ENCODE measurements at regions not wholly inside any gene's neighbourhood (a gene's known extent, or its start where the extent isn't known, plus 50 kb on each side); places are given as distances from the start of the nearest gene placed in this dataset.

- DNase-seq: no peak
Observed at GRCh38 chr6:23045280-23045679, 475.9 kb downstream of the HDGFL1 start.

DNA sequence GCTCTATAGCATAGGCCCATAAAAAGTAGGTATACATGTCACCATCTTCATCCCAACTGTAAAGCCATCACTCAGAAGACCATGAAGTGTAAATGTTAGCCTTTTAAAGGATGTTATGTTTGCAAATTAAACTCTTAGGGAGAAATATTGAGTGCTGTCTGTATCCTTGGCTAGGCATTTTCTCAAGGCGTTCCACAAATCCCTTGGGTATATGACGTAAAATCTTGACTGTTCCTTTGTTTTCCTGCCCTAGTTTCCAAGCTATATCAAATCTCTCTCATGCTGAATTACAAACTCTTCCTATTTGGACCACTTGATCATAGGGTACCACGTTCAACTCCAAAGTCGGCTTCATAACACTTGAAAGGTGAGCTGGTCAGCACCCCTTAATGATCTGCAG, 486.2 kb downstream of the HDGFL1 start:
- DNase-seq: no peak

DNA sequence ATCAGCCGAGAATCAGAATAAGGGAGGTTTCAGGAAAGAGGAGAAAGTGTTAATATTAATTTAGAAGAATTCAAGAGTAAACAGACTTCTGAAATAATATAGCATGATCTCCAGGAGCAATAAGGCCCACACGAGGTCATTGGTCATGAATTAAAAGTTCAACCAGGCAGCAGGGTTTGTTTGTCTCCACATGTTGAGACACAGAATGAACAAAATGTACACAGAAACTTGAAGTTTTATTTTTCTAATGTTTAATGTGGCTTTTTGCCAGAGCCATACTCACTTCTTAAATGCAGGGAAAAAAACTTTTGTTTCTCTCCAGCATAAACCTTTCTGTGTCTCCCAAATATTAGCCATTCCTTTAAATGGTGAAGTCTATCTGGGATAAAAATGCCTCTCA, 504.5 kb downstream of the HDGFL1 start:
- DNase-seq: no peak

DNA sequence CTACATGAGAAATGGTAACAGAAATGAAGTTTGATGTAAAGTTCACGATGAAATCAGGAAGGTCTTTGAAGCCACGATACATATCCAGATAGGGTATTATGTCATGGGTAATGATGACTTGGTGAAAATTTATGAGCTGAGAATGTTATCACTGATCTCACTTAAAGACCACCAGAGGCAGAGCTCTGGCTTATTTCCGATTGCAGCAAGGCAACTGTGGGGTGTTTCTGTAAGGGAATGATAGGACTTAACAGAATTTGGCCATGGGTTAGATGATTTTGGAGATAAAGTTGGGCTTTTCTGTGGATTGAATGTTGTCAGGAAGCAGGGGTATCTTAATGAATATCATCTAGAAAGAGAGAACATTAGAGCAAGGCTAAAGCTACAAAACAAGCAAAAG, 508.4 kb downstream of the HDGFL1 start:
- DNase-seq: no peak

GRCh38 chr6:23081701-23082100, 512.3 kb downstream of the HDGFL1 start:
- DNase-seq: no peak

DNA sequence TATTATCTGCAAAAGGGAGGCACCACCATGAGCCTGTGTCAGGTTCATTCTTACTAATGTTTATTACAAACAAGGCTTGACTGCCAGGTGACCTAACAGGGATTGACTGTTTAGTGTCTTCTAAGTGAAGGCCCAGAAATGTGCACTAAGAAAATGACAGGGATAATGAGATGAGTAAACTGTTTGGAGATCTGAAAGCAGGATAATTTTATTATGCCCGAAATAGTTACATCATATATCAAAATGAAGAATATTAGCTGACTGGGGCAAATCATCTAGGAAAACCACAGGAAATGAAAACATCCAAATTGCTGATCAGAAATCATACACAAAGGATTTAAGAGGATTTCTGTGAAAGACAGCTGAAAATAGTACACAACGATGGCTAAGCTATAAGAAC, 516.7 kb downstream of the HDGFL1 start:
- DNase-seq: no peak

DNA sequence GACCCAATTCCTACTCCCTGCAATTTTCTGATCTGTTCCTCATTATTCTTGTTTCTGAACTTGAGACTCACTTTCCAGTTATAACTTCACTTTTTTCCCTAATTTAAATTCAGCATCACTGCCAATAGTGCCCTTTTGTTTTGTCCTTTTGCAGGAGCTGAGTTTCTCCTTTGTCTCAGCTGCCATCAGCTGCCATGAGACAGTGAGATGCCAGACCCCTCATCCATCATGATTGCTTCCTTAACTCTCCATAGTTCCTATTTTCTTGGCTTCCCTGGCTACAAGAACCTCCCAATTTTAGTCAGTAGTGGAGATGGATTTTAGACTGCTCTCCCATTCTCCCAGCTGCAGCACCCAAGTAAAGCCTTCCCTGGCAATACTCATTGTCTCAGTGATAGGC, 518.1 kb downstream of the HDGFL1 start:
- DNase-seq: no peak

GRCh38 chr6:23088761-23089160, 519.4 kb downstream of the HDGFL1 start:
- DNase-seq: no peak

DNA sequence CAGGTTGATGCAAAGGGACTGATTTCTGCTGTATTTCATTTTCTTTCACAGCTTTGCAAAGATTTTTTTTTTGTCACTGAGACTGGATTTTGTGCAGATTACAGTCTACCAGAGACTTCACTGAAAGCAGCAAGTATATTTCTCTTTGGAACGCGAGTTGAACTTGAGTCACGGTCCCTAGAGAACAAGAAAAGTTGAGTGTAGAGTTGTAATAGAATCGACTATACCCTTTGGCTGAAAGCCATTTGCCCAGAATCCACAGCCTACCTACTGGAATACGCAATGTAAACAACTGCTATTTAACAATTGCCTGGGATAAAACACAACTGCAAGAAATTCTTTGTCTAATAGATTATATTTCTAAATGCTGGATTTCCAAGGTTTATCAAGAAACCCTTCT, 520.6 kb downstream of the HDGFL1 start:
- DNase-seq: no peak

- no peak for DNase-seq
Observed at GRCh38 chr6:23091795-23092194, 522.4 kb downstream of the HDGFL1 start.

DNA sequence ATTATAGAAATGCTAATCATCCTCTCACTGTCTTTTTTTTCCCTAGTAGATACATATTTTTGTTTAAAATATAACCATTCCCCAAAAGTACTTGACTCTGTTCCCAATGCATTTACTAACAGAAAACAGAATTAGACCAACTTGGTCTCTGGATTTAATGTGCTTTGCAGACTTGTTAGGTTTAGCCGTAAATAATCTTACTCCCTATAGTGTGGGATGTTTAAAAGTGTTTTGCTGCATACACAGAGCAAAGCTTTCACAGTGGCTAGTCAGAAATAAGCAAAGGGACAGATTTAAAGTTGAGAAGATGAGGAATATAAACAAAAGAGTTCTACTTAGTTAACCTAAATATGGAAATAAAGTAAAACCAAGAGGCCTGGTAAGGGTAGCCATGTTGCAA, 527.5 kb downstream of the HDGFL1 start:
- no peak for DNase-seq

DNA sequence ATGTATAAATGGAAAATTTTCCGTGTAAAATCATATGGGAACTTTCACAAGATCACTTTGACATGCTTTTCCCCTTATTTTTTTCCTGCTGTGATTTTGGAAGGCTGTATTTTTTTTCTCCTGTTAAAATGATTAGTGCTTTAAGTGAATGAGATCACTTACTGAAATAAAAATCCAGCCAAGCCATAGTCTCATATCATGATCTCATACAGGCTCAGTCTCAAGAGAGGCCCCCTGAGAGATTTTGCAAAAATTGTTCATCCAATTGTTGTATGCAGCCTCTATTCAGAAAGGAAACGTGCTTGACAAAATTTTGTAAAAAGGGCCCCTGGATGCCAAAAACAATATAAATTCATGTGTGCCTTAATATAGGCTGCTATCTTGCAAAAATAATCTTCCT, 528.2 kb downstream of the HDGFL1 start:
- no peak for DNase-seq

GRCh38 chr6:23106951-23107350, 537.6 kb downstream of the HDGFL1 start:
- DNase-seq: no peak

DNA sequence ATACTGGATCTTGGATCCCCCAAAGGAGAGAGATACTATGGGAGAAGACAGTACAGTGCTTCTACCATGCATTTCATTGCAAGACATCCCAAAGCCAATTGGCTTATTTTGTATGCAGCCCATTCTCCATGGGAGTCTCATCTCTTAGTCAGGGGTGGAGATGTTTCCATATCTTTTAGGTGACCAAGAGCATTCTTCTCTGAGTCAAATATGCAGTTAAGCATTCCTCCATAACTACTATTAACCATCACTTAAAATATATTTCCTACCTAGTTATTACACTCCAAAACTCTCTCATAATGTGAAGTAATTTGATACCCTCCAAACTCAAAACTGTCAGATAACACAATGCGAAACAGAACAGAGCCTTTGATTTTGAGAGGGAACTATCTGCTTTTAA, 542.6 kb downstream of the HDGFL1 start:
- no peak for DNase-seq

GRCh38 chr6:23114812-23115504, 545.6 kb downstream of the HDGFL1 start:
- no peak for DNase-seq

GRCh38 chr6:23137611-23138010, 568.2 kb downstream of the HDGFL1 start:
- DNase-seq: no peak

GRCh38 chr6:23140871-23141270, 571.5 kb downstream of the HDGFL1 start:
- DNase-seq: no peak

- no peak for DNase-seq
Observed at GRCh38 chr6:23145781-23146180, 576.4 kb downstream of the HDGFL1 start.

DNA sequence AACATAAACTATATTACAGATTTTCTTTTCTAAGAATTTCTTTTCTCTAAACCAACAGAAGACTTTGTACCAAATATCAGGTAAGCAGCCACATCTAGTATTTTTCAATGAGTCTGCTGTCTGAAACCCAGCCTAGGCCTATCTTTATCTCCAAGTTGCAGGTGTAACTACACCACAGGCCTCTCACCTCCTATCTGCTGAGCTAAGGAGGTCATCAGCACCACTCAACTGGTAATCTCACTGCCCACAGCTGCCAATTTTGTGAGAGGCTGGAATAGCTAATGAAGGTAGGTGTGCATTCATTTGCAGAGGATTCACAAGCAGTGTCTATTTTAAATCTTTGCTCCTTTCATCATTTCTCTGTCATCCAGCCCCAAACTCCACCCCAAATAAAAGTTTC, 584.8 kb downstream of the HDGFL1 start:
- DNase-seq: no peak

GRCh38 chr6:23170049-23170448, 600.7 kb downstream of the HDGFL1 start:
- DNase-seq: no peak

- no peak for DNase-seq
Observed at GRCh38 chr6:23173234-23173633, 603.9 kb downstream of the HDGFL1 start.

GRCh38 chr6:23174781-23175361, 605.5 kb downstream of the HDGFL1 start:
- no peak for DNase-seq

GRCh38 chr6:23175391-23175790, 606.0 kb downstream of the HDGFL1 start:
- no peak for DNase-seq

GRCh38 chr6:23176471-23176870, 607.1 kb downstream of the HDGFL1 start:
- DNase-seq: no peak

- DNase-seq: no peak
Observed at GRCh38 chr6:23176883-23177282, 607.5 kb downstream of the HDGFL1 start.
